ENCODE measurements at regions not wholly inside any gene's neighbourhood (a gene's known extent, or its start where the extent isn't known, plus 50 kb on each side); places are given as distances from the start of the nearest gene placed in this dataset.

DNA sequence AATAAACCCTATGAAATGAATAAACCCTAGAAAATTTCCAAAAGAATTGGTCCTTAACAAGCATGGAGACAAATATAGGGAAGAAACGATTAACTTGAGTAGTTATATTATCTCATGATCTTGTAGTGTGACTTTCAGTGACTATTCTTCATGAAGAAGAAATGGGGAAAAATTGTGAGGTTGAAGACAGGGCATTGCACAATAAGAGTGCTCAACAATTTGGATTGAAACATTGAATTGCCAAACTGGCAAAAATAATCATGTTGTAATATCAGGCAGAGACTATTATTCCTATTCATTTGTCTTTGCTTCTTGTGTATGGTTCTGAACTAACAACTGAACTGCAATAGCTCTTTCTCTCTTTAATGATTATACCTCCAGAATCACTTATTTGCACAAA, 605.1 kb downstream of the PCDH7 start:
- Histone ChIP-seq H2BK12ac (ENCODE audit: insufficient read length, low read depth, low read length) (no peak overlapping the region), H2BK120ac (ENCODE audit: low read depth, low read length, poor library complexity, severe bottlenecking) (no peak overlapping the region), H3K4me1 (ENCODE audit: insufficient read depth, low read length) (no peaks in the 10 kb centered on the region), H2AFZ (ENCODE audit: low read length) (no peak overlapping the region), H4K91ac (ENCODE audit: insufficient read length, low read depth, low read length) (no peak overlapping the region), H3K23me2 (ENCODE audit: insufficient read length, low read depth, low read length, poor library complexity, severe bottlenecking) (no peaks in the 10 kb centered on the region), H3T11ph (ENCODE audit: low read length) (no peak overlapping the region), H2BK15ac (ENCODE audit: low read depth, low read length) (no peak overlapping the region), H3K23ac (ENCODE audit: insufficient read length, low read depth, low read length) (no peak overlapping the region), H3K18ac (ENCODE audit: insufficient read length, low read depth, low read length) (no peak overlapping the region), H3K27me3 (ENCODE audit: insufficient read depth, low read length) (no peaks in the 10 kb centered on the region), H3K27ac (ENCODE audit: insufficient read length, low read depth, low read length) (no peak overlapping the region), H3K14ac (ENCODE audit: insufficient read depth, low read length) (no peak overlapping the region), H3K79me2 (ENCODE audit: insufficient read depth, low read length) (no peaks in the 10 kb centered on the region), H3K9me3 (ENCODE audit: control insufficient read depth, low read depth, low read length) (no peaks in the 10 kb centered on the region), H2BK5ac (ENCODE audit: insufficient read length, low read length) (no peak overlapping the region), H4K8ac (replicated peaks; ENCODE audit: insufficient read length, low read depth, low read length) (no peak overlapping the region), H3K9ac (ENCODE audit: extremely low read depth, insufficient read length, low read length) (no peak overlapping the region), H3K79me1 (ENCODE audit: insufficient read depth, low read depth, low read length, poor library complexity, severe bottlenecking) (no peaks in the 10 kb centered on the region), H2BK20ac (ENCODE audit: low read depth, low read length, poor library complexity, severe bottlenecking) (no peak overlapping the region), H3K56ac (ENCODE audit: insufficient read length, low read depth, low read length) (no peak overlapping the region), H3K4me2 (ENCODE audit: insufficient read depth, insufficient read length, low read length) (no peak overlapping the region), H2AK5ac (ENCODE audit: insufficient read length, low read length) (no peak overlapping the region), H4K20me1 (ENCODE audit: control insufficient read depth, insufficient read depth, insufficient read length) (no peaks in the 10 kb centered on the region), H3K4ac (ENCODE audit: low read depth, low read length) (no peak overlapping the region), H4K5ac (ENCODE audit: insufficient read length, low read depth, low read length) (no peak overlapping the region)
- no peak overlapping the region for H3K4me3 Mint-ChIP-seq
- TF ChIP-seq CTCF (conservative IDR thresholded peaks at IDR 0.05), result no peak
- no CpG with 5 or more reads among the region's 1 CpG for WGBS (ENCODE audit: extremely low coverage, insufficient read length, low lambda C conversion rate)
- no peak overlapping the region for H3K27ac Mint-ChIP-seq
- no peak for DNase-seq
- H3K4me1 Mint-ChIP-seq, result no peaks in the 10 kb centered on the region
- H3K36me3 Mint-ChIP-seq (ENCODE audit: insufficient read depth in 1 of 3, low read depth in 3 of 3), result no peaks in the 10 kb centered on the region
- H3K27me3 Mint-ChIP-seq (ENCODE audit: low read depth), result no peaks in the 10 kb centered on the region
- H3K9me3 Mint-ChIP-seq, result peaks cover 0 to 4% of the 10 kb centered on the region in 2 experiments; a peak in 2 of 5 replicates

Data from H9 (cell line).